Smooth muscle cell of the brain vasculature (primary cell): ENCODE measurements at regions not wholly inside any gene's neighbourhood (a gene's known extent, or its start where the extent isn't known, plus 50 kb on each side); places are given as distances from the start of the nearest gene placed in this dataset.

Experiments
- DNase-seq: peaks from one replicate; pipeline ENCODE4 v3.0.0-alpha.2; 2012; ENCODE audit warnings: low read depth, low spot score

- DNase-seq, result no peak
Measured at GRCh38 chr1:185512442-185512841, 195.4 kb upstream of the IVNS1ABP start.

- no peak for DNase-seq
Measured at GRCh38 chr1:185501099-185501498, 184.1 kb upstream of the IVNS1ABP start.

- peak; percentile 20 for DNase-seq
Measured at GRCh38 chr1:185500001-185500626, 183.1 kb upstream of the IVNS1ABP start.

GRCh38 chr1:185498207-185498606 is 181.2 kb upstream of the IVNS1ABP start:
- no peak for DNase-seq

GRCh38 chr1:185497177-185497576 is 180.1 kb upstream of the IVNS1ABP start:
- no peak for DNase-seq

GRCh38 chr1:185495898-185496297 is 178.9 kb upstream of the IVNS1ABP start:
- no peak for DNase-seq

GRCh38 chr1:185495007-185495406 is 178.0 kb upstream of the IVNS1ABP start:
- DNase-seq, result no peak

- DNase-seq, result no peak
Measured at GRCh38 chr1:185492089-185492825, 175.2 kb upstream of the IVNS1ABP start.

GRCh38 chr1:185491604-185492003 is 174.6 kb upstream of the IVNS1ABP start:
- no peak for DNase-seq

GRCh38 chr1:185490924-185491323 is 173.9 kb upstream of the IVNS1ABP start:
- DNase-seq, result no peak

- DNase-seq, result no peak
Measured at GRCh38 chr1:185489406-185489805, 172.4 kb upstream of the IVNS1ABP start.

- DNase-seq, result no peak
Measured at GRCh38 chr1:185488808-185489207, 171.8 kb upstream of the IVNS1ABP start.

- no peak for DNase-seq
Measured at GRCh38 chr1:185487936-185488335, 170.9 kb upstream of the IVNS1ABP start.

GRCh38 chr1:185487026-185487425 is 170.0 kb upstream of the IVNS1ABP start:
- no peak for DNase-seq

GRCh38 chr1:185486346-185486745 is 169.3 kb upstream of the IVNS1ABP start:
- DNase-seq, result no peak

GRCh38 chr1:185483664-185484450 is 166.8 kb upstream of the IVNS1ABP start:
- DNase-seq, result peak; percentile 21

- DNase-seq, result no peak
Measured at GRCh38 chr1:185483217-185483616, 166.2 kb upstream of the IVNS1ABP start.

- no peak for DNase-seq
Measured at GRCh38 chr1:185480545-185480944, 163.5 kb upstream of the IVNS1ABP start.

- no peak for DNase-seq
Measured at GRCh38 chr1:185479796-185480195, 162.8 kb upstream of the IVNS1ABP start.

GRCh38 chr1:185478877-185479276 is 161.8 kb upstream of the IVNS1ABP start:
- DNase-seq, result no peak

- no peak for DNase-seq
Measured at GRCh38 chr1:185477638-185478580, 160.9 kb upstream of the IVNS1ABP start.
